Dermis blood vessel endothelial cell (primary cell): ENCODE measurements at regions not wholly inside any gene's neighbourhood (a gene's known extent, or its start where the extent isn't known, plus 50 kb on each side); places are given as distances from the start of the nearest gene placed in this dataset.
A peak's percentile ranks its signal among the peaks of the same experiment; 100 is the strongest.
"Not testable (repeated sequence)": the region's sequence is repeated elsewhere in the genome, so short reads cannot be mapped to it uniquely, and the experiment has no call there.

Experiments
- DNase-seq: peaks from one replicate; pipeline ENCODE4 v3.0.0; 2010

GRCh38 chr2:106004851-106005250 lies 189.2 kb downstream of the UXS1 start:
- no peak for DNase-seq

GRCh38 chr2:105999211-105999989 lies 194.7 kb downstream of the UXS1 start:
- DNase-seq = no peak

- DNase-seq = no peak
Observed at GRCh38 chr2:105997711-105998110, 196.4 kb downstream of the UXS1 start.

GRCh38 chr2:105990624-105991023 lies 203.5 kb downstream of the UXS1 start:
- no peak for DNase-seq

- not testable (repeated sequence) for DNase-seq
Observed at GRCh38 chr2:105989803-105990202, 204.3 kb downstream of the UXS1 start.

GRCh38 chr2:105989070-105989469 lies 205.0 kb downstream of the UXS1 start:
- no peak for DNase-seq

GRCh38 chr2:105977807-105978206 lies 216.3 kb downstream of the UXS1 start:
- DNase-seq = no peak

GRCh38 chr2:105977212-105977611 lies 216.9 kb downstream of the UXS1 start:
- DNase-seq = no peak

- DNase-seq = no peak
Observed at GRCh38 chr2:105974812-105975211, 219.3 kb downstream of the UXS1 start.

GRCh38 chr2:105972927-105973326 lies 221.2 kb downstream of the UXS1 start:
- DNase-seq = no peak

GRCh38 chr2:105972246-105972645 lies 221.9 kb downstream of the UXS1 start:
- no peak for DNase-seq

GRCh38 chr2:105969552-105969951 lies 224.5 kb downstream of the UXS1 start:
- peak; percentile 4 for DNase-seq

GRCh38 chr2:105962221-105962620 lies 217.5 kb downstream of the NCK2 start:
- no peak for DNase-seq

- DNase-seq = no peak
Observed at GRCh38 chr2:105961599-105962146, 217.0 kb downstream of the NCK2 start.

GRCh38 chr2:105959357-105959756 lies 214.6 kb downstream of the NCK2 start:
- DNase-seq = no peak

GRCh38 chr2:105954891-105955290 lies 210.2 kb downstream of the NCK2 start:
- DNase-seq = no peak

- no peak for DNase-seq
Observed at GRCh38 chr2:105953942-105954341, 209.2 kb downstream of the NCK2 start.

GRCh38 chr2:105952131-105952530 lies 207.4 kb downstream of the NCK2 start:
- DNase-seq = no peak

GRCh38 chr2:105951384-105951694 lies 206.6 kb downstream of the NCK2 start:
- DNase-seq = no peak

- DNase-seq = peak; percentile 14
Observed at GRCh38 chr2:105950521-105951383, 206.0 kb downstream of the NCK2 start.

GRCh38 chr2:105943977-105944376 lies 199.3 kb downstream of the NCK2 start:
- no peak for DNase-seq
